Cerebellar cortex (tissue), 1 donor: ENCODE measurements at regions not wholly inside any gene's neighbourhood (a gene's known extent, or its start where the extent isn't known, plus 50 kb on each side); places are given as distances from the start of the nearest gene placed in this dataset.

Source experiments
- DNase-seq: peaks from one replicate; pipeline ENCODE4 v3.0.0-alpha.2; 2015; ENCODE audit warnings: low spot score

GRCh38 chr14:96143906-96144305 lies 60.7 kb upstream of the BDKRB2 start:
- DNase-seq = no peak

- no peak for DNase-seq
Observed at GRCh38 chr14:96145116-96145864, 59.3 kb upstream of the BDKRB2 start.

- peak; percentile 28 for DNase-seq
Observed at GRCh38 chr14:96146131-96146771, 58.4 kb upstream of the BDKRB2 start.

GRCh38 chr14:96148631-96149030 lies 56.0 kb upstream of the BDKRB2 start:
- DNase-seq = no peak

- DNase-seq = no peak
Observed at GRCh38 chr14:96149131-96149530, 55.5 kb upstream of the BDKRB2 start.

GRCh38 chr14:96150214-96150613 lies 54.4 kb upstream of the BDKRB2 start:
- DNase-seq = no peak

- no peak for DNase-seq
Observed at GRCh38 chr14:96151242-96151641, 53.4 kb upstream of the BDKRB2 start.

- no peak for DNase-seq
Observed at GRCh38 chr14:96153003-96153402, 51.6 kb upstream of the BDKRB2 start.
